NT2/D1 (cell line): ENCODE measurements at regions not wholly inside any gene's neighbourhood (a gene's known extent, or its start where the extent isn't known, plus 50 kb on each side); places are given as distances from the start of the nearest gene placed in this dataset.

Source experiments
- DNase-seq: peaks from one replicate; pipeline ENCODE4 v3.0.0-alpha.2; 2011; ENCODE audit warnings: low read depth, low spot score
- H3K27me3 ChIP-seq: 2 replicates; pipeline ENCODE4 v1.6.0; 2011; ENCODE audit warnings: mild to moderate bottlenecking; ENCODE audit not compliant: insufficient read length, insufficient read depth
- H3K36me3 ChIP-seq: 2 replicates; pipeline ENCODE4 v1.6.1; 2011; ENCODE audit warnings: mild to moderate bottlenecking, low read length, mixed read lengths; ENCODE audit not compliant: insufficient read depth, insufficient read length
- H3K4me1 ChIP-seq: 2 replicates; pipeline ENCODE4 v1.5.1; 2011; ENCODE audit not compliant: insufficient read depth, insufficient read length
- H3K4me3 ChIP-seq: 2 replicates; pipeline ENCODE4 v1.5.1; 2011; ENCODE audit warnings: low read depth; ENCODE audit not compliant: insufficient read length
- H3K9ac ChIP-seq: 2 replicates; pipeline ENCODE4 v1.6.0; 2011; ENCODE audit warnings: low read depth; ENCODE audit not compliant: insufficient read length
- H3K9me3 ChIP-seq: 2 replicates; pipeline ENCODE4 v1.5.1; 2011; ENCODE audit warnings: mild to moderate bottlenecking, low read length; ENCODE audit not compliant: insufficient read depth
- SUZ12 ChIP-seq: IDR thresholded peaks from 2 replicates; pipeline ENCODE4 v1.6.1; 2011; ENCODE audit not compliant: insufficient read length, insufficient read depth; ENCODE audit errors: extremely low read depth
- YY1 ChIP-seq: IDR thresholded peaks from 2 replicates; pipeline ENCODE4 v1.6.1; 2011; ENCODE audit not compliant: insufficient read length, insufficient read depth
- ZNF274 ChIP-seq: IDR thresholded peaks from 2 replicates; pipeline ENCODE4 v1.6.1; 2011; ENCODE audit warnings: mild to moderate bottlenecking, low read depth, low read length

DNA sequence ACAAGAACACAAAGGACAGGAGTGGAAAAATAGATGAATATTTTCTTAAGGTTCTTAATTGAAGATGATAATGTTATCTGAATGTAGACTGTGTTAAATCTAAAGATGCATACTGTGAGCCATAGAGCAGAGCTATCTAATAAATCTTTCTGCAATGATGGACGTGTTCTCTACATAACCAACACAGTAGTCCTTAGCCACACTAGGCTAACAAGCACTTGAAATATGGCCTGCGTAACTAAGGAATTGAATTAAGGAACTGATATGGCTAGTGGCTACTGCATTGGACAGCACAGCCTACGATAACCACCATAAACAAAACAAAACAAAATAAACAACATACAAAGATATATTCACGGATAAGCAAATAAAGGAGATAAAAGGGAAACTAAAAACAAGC lies 181.3 kb downstream of the LYPLAL1 start:
- Histone ChIP-seq H3K9me3 (no peaks in the 10 kb centered on the region), H3K9ac (no peak overlapping the region), H3K4me3 (no peak overlapping the region), H3K36me3 (no peaks in the 10 kb centered on the region), H3K4me1 (no peaks in the 10 kb centered on the region), H3K27me3 (no peaks in the 10 kb centered on the region)
- TF ChIP-seq YY1 = no peak
- no peak for TF ChIP-seq SUZ12
- no peak for TF ChIP-seq ZNF274
- DNase-seq = no peak

DNA sequence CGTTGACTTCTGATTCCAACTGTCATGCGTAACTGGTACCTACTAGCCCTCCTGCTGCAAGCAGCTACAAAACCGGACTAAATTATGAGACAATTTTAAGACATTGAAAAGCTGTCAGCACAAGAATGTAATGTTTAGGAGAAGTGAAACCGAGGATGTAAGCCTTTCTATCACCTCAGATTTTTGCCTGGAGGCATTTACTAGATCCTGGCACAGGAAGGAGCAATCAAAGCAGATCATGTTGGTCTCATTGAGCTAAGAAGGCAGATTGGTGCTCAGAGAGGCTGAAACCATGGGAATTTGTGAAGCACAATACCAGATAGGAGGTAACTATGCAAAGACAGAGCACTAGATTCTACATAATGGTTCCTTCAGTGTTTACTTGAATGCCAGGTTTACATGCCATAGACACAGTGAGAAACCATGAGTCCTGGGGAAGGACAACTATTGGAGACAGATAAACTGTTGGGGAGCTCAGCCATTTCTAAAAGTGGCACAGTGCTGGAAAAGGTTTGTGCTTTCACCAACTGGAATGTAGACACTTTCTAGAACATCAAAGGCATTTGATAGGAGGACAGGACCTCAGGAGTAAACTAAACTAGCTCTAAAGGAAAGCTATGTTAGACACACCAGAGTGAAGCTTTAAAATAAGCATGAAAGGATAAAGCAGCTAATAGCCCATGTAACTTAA lies 179.4 kb downstream of the LYPLAL1 start:
- H3K4me3 ChIP-seq = no peak overlapping the region
- H3K9ac ChIP-seq = no peak overlapping the region
- H3K27me3 ChIP-seq = no peaks in the 10 kb centered on the region
- TF ChIP-seq SUZ12 = no peak
- TF ChIP-seq ZNF274 = no peak
- no peak for TF ChIP-seq YY1
- no peaks in the 10 kb centered on the region for H3K36me3 ChIP-seq
- H3K9me3 ChIP-seq = no peaks in the 10 kb centered on the region
- no peak for DNase-seq
- H3K4me1 ChIP-seq = no peaks in the 10 kb centered on the region

DNA sequence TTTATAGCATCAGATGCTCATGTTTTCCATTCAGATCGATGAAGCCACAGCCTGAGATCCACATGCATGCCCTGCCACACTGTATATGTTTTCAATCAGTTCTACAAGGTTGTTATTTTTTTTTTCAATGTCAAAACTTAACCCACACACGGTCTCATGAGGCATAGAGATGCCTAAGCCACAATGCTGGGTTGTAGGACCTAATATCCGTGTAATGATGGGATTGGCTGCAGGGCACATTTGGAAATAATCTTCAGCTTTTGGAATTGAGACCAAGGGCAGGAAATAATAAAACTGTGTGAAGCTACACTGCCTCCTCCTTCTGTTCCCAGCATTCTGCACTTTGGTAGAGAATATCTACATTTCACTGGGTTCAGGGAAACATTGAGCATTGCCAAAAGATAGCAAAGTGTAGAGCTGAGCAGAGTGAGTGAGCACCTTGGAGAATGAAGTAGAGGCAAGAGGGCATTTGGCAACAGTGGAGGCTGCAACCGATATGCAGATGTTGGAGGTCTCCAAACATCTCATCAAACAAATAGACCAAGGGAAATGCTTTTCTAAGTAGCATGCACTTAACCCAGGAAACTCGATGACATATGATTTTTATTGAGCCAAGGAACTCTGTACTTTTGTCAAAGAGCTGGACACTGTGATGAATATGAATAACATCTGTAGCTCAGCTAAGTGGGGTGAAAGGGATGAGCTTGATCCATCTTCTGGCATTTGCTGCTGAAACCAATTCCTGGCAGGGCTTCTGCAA lies 176.7 kb downstream of the LYPLAL1 start:
- Histone ChIP-seq H3K27me3 (no peaks in the 10 kb centered on the region), H3K4me3 (no peak overlapping the region), H3K9ac (no peak overlapping the region), H3K4me1 (no peaks in the 10 kb centered on the region), H3K9me3 (peaks cover 14% of the 10 kb centered on the region), H3K36me3 (no peaks in the 10 kb centered on the region)
- no peak for TF ChIP-seq ZNF274
- no peak for TF ChIP-seq YY1
- TF ChIP-seq SUZ12 = no peak
- no peak for DNase-seq

DNA sequence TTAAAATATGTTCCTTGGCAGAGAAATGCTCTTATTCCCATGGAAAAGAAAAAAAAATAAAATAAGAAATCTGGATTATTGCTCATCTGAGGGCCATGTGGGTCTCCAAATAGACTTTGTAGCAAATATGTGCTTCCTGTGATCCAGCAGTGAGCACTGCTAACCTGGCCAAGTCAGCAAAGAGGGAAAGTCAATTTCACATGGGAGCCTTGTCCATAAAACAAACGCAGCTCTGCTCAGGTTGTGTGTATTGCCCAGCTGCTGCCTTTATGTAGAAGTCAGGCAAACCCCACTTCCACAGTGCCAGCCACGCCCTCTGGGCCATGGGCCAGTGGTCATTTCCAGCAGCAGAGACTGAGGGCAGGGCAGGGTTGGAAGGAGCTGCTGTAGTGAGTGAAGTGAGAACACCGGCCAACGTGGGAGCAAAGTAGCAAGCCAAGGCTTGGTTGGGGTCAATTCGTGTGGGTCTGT lies 174.3 kb downstream of the LYPLAL1 start:
- peaks cover 20% of the 10 kb centered on the region for H3K9me3 ChIP-seq
- no peaks in the 10 kb centered on the region for H3K36me3 ChIP-seq
- no peaks in the 10 kb centered on the region for H3K4me1 ChIP-seq
- H3K27me3 ChIP-seq = no peaks in the 10 kb centered on the region
- TF ChIP-seq SUZ12 (no peak), YY1 (no peak), ZNF274 (no peak)
- H3K9ac ChIP-seq = no peak overlapping the region
- DNase-seq = no peak
- no peak overlapping the region for H3K4me3 ChIP-seq

DNA sequence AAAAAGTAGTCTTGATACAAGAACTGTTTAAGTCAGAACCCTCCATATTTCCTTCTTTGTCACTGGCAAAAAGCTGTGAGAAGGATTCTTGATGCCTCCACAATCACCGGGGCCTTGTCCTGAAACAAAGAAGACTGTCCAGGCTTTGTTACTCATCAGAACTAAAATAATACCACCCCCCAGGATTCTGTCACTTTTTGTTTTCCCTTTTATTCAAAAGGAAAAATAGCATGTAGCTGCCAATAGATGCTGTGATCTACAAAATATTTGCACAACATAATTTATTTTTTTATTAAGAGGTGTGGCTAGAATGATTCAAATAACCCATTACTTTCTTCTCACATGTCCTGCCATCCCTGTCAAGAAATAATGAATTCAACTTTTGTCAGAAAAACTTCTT lies 173.7 kb downstream of the LYPLAL1 start:
- H3K9me3 ChIP-seq = peaks cover 20% of the 10 kb centered on the region
- H3K36me3 ChIP-seq = no peaks in the 10 kb centered on the region
- no peak overlapping the region for H3K4me3 ChIP-seq
- H3K4me1 ChIP-seq = no peaks in the 10 kb centered on the region
- TF ChIP-seq ZNF274 (no peak), SUZ12 (no peak), YY1 (no peak)
- no peak overlapping the region for H3K9ac ChIP-seq
- no peak for DNase-seq
- no peaks in the 10 kb centered on the region for H3K27me3 ChIP-seq

DNA sequence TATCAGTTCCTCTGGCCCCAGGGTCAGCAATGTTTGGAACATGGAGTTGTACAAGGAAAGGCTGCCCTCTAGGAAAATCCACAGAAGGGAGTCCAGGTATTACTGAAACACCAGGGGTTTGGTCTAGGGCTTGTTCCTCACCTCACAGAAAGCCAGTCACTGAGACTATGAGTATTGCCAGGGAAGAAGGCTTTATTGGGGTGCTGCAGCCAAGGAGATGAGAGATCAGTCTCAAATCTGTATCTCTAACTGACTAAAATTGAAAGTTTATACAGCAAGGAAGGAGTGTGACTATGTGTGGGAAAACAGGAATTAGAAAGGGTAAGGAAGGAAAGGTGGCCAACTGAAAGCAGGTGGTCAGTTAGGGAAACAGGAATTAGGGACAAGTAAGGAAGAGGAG lies 172.3 kb downstream of the LYPLAL1 start:
- DNase-seq = no peak
- TF ChIP-seq SUZ12 (no peak), ZNF274 (no peak), YY1 (no peak)

DNA sequence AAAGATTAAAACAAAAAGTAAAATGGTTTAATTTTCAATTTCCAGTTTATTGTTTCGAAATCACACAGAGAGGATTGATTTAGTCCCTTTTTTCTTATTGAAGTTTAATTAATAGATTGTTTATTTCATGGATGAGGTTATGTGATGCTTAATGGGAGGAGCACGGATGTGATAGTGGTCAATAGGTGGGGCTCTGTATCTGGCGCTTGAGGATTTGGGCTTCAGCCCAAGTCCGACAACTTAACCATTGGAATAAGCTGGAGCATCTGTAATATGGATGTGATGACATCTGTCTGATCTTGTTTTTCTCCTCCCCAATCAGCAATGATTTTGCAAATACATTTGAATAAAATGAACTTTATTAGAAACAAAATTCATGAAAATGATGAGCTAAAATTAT lies 169.2 kb downstream of the LYPLAL1 start:
- no peaks in the 10 kb centered on the region for H3K36me3 ChIP-seq
- no peak for DNase-seq
- no peak overlapping the region for H3K9ac ChIP-seq
- no peaks in the 10 kb centered on the region for H3K27me3 ChIP-seq
- peaks cover 20% of the 10 kb centered on the region for H3K9me3 ChIP-seq
- no peak overlapping the region for H3K4me3 ChIP-seq
- TF ChIP-seq SUZ12 (no peak), YY1 (no peak), ZNF274 (no peak)
- H3K4me1 ChIP-seq = no peaks in the 10 kb centered on the region

More for the DNA sequence above, 172.3 kb downstream of the LYPLAL1 start:
- no peak overlapping the region for H3K4me3 ChIP-seq
- no peaks in the 10 kb centered on the region for H3K27me3 ChIP-seq
- H3K36me3 ChIP-seq = no peaks in the 10 kb centered on the region
- H3K9ac ChIP-seq = no peak overlapping the region
- peaks cover 20% of the 10 kb centered on the region for H3K9me3 ChIP-seq
- no peaks in the 10 kb centered on the region for H3K4me1 ChIP-seq
